Endodermal cell (in vitro differentiated cells): ENCODE measurements at regions not wholly inside any gene's neighbourhood (a gene's known extent, or its start where the extent isn't known, plus 50 kb on each side); places are given as distances from the start of the nearest gene placed in this dataset.

Source experiments
- DNase-seq: peaks from one replicate; pipeline ENCODE4 v3.0.0-alpha.2; 2017
- H3K27ac ChIP-seq: 2 replicates; pipeline ENCODE4 v1.5.1; 2013; ENCODE audit warnings: mild to moderate bottlenecking, low read depth, low read length, moderate library complexity
- H3K27me3 ChIP-seq: 2 replicates; pipeline ENCODE4 v1.6.1; 2013; ENCODE audit warnings: mild to moderate bottlenecking, low read length, moderate library complexity; ENCODE audit not compliant: insufficient read depth, control insufficient read depth, poor library complexity, severe bottlenecking
- H3K36me3 ChIP-seq: 2 replicates; pipeline ENCODE4 v1.7.0; 2013; ENCODE audit warnings: mild to moderate bottlenecking, low read length, moderate library complexity; ENCODE audit not compliant: control insufficient read depth, insufficient read depth
- H3K4me1 ChIP-seq: one replicate; pipeline ENCODE4 v1.7.0; 2013; ENCODE audit warnings: low read length; ENCODE audit not compliant: control insufficient read depth, insufficient read depth
- H3K4me3 ChIP-seq: 2 replicates; pipeline ENCODE4 v1.5.1; 2013; ENCODE audit warnings: mild to moderate bottlenecking, low read length, moderate library complexity
- H3K9ac ChIP-seq: 2 replicates; pipeline ENCODE4 v1.6.1; 2013; ENCODE audit warnings: mild to moderate bottlenecking, low read length, moderate library complexity; ENCODE audit not compliant: poor library complexity, severe bottlenecking; ENCODE audit errors: extremely low read depth
- H3K9me3 ChIP-seq: 2 replicates; pipeline ENCODE4 v1.6.1; 2013; ENCODE audit warnings: mild to moderate bottlenecking, low read length, moderate library complexity; ENCODE audit not compliant: control insufficient read depth
- H3K27ac Mint-ChIP-seq: 2 replicates; pipeline ENCODE4 v1.8.0; 2020; ENCODE audit warnings: mixed read lengths
- H3K27me3 Mint-ChIP-seq: 2 replicates; pipeline ENCODE4 v1.8.0; 2021; ENCODE audit warnings: mild to moderate bottlenecking, mixed read lengths; ENCODE audit not compliant: insufficient read depth
- H3K36me3 Mint-ChIP-seq: 2 replicates; pipeline ENCODE4 v1.8.0; 2020; ENCODE audit warnings: low read depth, mixed read lengths
- H3K4me1 Mint-ChIP-seq: 2 replicates; pipeline ENCODE4 v1.8.0; 2020; ENCODE audit warnings: mixed read lengths
- H3K4me3 Mint-ChIP-seq: 2 replicates; pipeline ENCODE4 v1.8.0; 2020; ENCODE audit warnings: mild to moderate bottlenecking, moderate library complexity, mixed read lengths
- H3K9me3 Mint-ChIP-seq: 2 replicates; pipeline ENCODE4 v1.8.0; 2020; ENCODE audit warnings: mild to moderate bottlenecking, mixed read lengths
- WGBS, 2 experiments: methylation state at CpG; one replicate each; pipeline versions ENCODE4 v1.1.5 to v1.1.7; 2013; ENCODE audit warnings: missing lambda C conversion rate in 2 of 2, mixed read lengths in 1 of 2; ENCODE audit not compliant: insufficient coverage in 1 of 2, insufficient read length in 1 of 2; 5-methylcytosine and 5-hydroxymethylcytosine counted together
- TF ChIP-seq, protein P1 (sequence below): fragments of 200-600 bp; sonication (generic); conservative IDR thresholded peaks from 2 replicates; pipeline ENCODE4 v1.5.0; 2021; ENCODE audit warnings: antibody characterized with exemption, mild to moderate bottlenecking

DNA sequence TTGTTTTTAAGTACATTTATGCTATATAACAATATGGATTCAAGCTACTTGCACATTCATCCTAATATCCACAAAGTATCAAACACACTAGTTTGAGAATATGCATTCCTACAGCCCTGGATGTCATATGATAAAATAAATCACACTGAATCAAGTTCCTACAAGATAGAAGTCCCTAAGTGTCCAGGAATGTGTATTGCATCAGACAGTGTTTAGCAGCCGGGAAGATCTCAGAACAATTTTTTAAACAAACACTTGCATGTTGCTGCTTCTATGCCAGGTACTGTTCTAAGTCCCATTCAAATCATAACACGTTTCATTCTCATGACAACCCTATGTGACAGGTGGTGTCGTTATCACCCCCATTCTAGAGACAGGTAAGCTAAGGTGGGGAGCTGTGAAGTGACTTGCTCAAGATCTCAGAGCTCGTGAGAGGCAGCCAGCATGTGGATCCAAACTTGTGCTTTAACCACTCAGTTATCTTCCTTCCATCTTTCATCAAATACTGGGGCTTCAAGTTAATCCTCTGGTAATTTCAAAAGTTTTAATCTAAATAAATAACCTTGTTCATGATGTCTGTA lies 68.3 kb upstream of the KIF26B start:
- DNase-seq, result no peak

DNA sequence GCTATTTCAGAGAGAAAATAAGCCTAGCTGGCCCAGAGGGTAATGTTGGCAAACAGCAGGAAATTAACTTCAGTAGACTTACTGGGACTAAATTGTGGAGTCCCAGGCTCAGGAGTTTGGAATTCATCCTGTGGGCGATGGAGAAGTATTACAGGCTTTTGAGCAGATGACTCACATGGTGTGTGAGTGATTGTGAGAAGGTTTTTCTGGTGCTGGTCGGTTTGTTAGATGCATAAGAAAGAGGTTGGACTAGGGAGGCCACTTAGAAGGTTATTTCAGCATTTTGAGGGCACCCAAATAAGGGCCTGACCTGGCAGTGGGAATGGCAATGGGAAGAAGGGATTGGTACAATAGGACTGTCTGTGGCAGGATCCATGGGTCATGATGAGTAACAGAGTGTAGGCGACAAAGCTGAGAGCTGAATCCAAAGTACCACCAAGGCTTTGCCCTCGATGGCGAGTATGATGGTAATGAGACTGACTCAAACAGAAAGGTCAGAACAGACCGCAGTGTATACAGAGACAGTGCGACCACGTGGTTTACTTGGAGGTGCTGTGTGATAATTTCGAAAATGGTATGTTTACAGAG lies 69.2 kb upstream of the KIF26B start:
- Histone ChIP-seq H3K9ac (no peak overlapping the region), H3K9me3 (peaks cover 17% of the 10 kb centered on the region), H3K27me3 (no peaks in the 10 kb centered on the region), H3K4me1 (no peaks in the 10 kb centered on the region), H3K4me3 (no peak overlapping the region), H3K27ac (no peak overlapping the region), H3K36me3 (peaks cover 11% of the 10 kb centered on the region)
- no peaks in the 10 kb centered on the region for H3K27me3 Mint-ChIP-seq
- peaks cover 19% of the 10 kb centered on the region for H3K9me3 Mint-ChIP-seq
- H3K4me1 Mint-ChIP-seq, result peaks cover 3% of the 10 kb centered on the region
- peaks cover 33% of the 10 kb centered on the region for H3K36me3 Mint-ChIP-seq
- no peak for DNase-seq
- 90 to 94% methylated on average over 8 to 9 of the region's 9 CpGs for WGBS, 2 experiments
- H3K27ac Mint-ChIP-seq, result no peak overlapping the region
- TF ChIP-seq, protein P1, sequence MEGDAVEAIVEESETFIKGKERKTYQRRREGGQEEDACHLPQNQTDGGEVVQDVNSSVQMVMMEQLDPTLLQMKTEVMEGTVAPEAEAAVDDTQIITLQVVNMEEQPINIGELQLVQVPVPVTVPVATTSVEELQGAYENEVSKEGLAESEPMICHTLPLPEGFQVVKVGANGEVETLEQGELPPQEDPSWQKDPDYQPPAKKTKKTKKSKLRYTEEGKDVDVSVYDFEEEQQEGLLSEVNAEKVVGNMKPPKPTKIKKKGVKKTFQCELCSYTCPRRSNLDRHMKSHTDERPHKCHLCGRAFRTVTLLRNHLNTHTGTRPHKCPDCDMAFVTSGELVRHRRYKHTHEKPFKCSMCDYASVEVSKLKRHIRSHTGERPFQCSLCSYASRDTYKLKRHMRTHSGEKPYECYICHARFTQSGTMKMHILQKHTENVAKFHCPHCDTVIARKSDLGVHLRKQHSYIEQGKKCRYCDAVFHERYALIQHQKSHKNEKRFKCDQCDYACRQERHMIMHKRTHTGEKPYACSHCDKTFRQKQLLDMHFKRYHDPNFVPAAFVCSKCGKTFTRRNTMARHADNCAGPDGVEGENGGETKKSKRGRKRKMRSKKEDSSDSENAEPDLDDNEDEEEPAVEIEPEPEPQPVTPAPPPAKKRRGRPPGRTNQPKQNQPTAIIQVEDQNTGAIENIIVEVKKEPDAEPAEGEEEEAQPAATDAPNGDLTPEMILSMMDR, result no peak
- H3K4me3 Mint-ChIP-seq, result no peak overlapping the region

More for the DNA sequence above, 68.3 kb upstream of the KIF26B start:
- H3K9me3 ChIP-seq, result peaks cover 16% of the 10 kb centered on the region
- Mint-ChIP-seq H3K36me3 (peaks cover 33% of the 10 kb centered on the region), H3K4me3 (no peak overlapping the region), H3K9me3 (peaks cover 19% of the 10 kb centered on the region), H3K27me3 (no peaks in the 10 kb centered on the region), H3K27ac (no peak overlapping the region), H3K4me1 (no peaks in the 10 kb centered on the region)
- H3K36me3 ChIP-seq, result peaks cover 11% of the 10 kb centered on the region
- H3K27me3 ChIP-seq, result no peaks in the 10 kb centered on the region
- peaks cover 3% of the 10 kb centered on the region for H3K4me1 ChIP-seq
- H3K27ac ChIP-seq, result no peak overlapping the region
- WGBS, 2 experiments, result 93 to 100% methylated on average over 2 to 4 of the region's 4 CpGs
- no peak overlapping the region for H3K4me3 ChIP-seq
- no peak overlapping the region for H3K9ac ChIP-seq
- TF ChIP-seq, protein P1, result no peak

DNA sequence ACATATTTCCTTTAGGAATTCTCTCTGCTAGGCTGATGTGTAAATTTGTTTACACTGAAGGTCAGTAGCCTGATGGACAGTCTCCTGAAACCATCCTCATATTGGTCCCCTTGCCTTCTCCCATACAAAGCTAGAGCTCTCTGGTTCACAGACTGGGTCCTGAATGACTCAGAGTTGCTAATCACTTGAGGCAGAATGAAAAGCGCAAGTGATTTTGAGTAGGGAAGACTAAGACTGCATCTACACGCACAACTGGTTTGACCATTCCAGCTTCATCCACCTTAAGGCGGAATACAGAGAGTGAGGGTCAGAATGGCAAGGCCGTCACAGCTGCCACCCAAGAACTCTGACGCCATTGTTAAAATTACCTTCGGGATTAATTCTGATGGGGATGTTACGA lies 70.2 kb upstream of the KIF26B start:
- no peak overlapping the region for H3K27ac Mint-ChIP-seq
- H3K36me3 Mint-ChIP-seq, result peaks cover 33% of the 10 kb centered on the region
- peaks cover 19% of the 10 kb centered on the region for H3K9me3 Mint-ChIP-seq
- 97 to 100% methylated on average over 7 of the region's 7 CpGs for WGBS, 2 experiments
- H3K4me1 ChIP-seq, result no peaks in the 10 kb centered on the region
- no peak for DNase-seq
- no peak overlapping the region for H3K4me3 ChIP-seq
- H3K9ac ChIP-seq, result no peak overlapping the region
- no peaks in the 10 kb centered on the region for H3K27me3 Mint-ChIP-seq
- no peak overlapping the region for H3K27ac ChIP-seq
- no peaks in the 10 kb centered on the region for H3K27me3 ChIP-seq
- peaks cover 4% of the 10 kb centered on the region for H3K4me1 Mint-ChIP-seq
- TF ChIP-seq, protein P1, result no peak
- H3K4me3 Mint-ChIP-seq, result no peak overlapping the region
- peaks cover 11% of the 10 kb centered on the region for H3K36me3 ChIP-seq
- peaks cover 17% of the 10 kb centered on the region for H3K9me3 ChIP-seq
